Natural killer cell treated with Interleukin-12 subunit alpha and Interleukin-12 subunit beta and Interleukin-15 and Interleukin-18, amount 100 ng/mL, for 72 hours (primary cell): ENCODE measurements at regions not wholly inside any gene's neighbourhood (a gene's known extent, or its start where the extent isn't known, plus 50 kb on each side); places are given as distances from the start of the nearest gene placed in this dataset.

Experiments used
- ATAC-seq, 2 donors: fragments of 150-1000 bp; cut with Tn5 transposase in 1 of 2; sonication (Bioruptor Pico), chemical (Tn5 transposase) in 1 of 2; 2 replicates each; pipeline ENCODE4 v1.10.0; 2021
- DNase-seq: peaks from one replicate; pipeline ENCODE4 v3.0.0; 2022; ENCODE audit warnings: low spot score
- H3K27ac Mint-ChIP-seq, 2 donors: 1 replicate in 1 of 2; 2 replicates in 1 of 2; pipeline ENCODE4 v1.8.0; 2022; ENCODE audit warnings: mixed read lengths in 2 of 2, mild to moderate bottlenecking in 1 of 2, moderate library complexity in 1 of 2
- H3K27me3 Mint-ChIP-seq, 2 donors: 1 replicate in 1 of 2; 2 replicates in 1 of 2; pipeline ENCODE4 v1.8.0; 2022; ENCODE audit warnings: mixed read lengths in 2 of 2
- H3K36me3 Mint-ChIP-seq: one replicate; pipeline ENCODE4 v1.8.0; 2022; ENCODE audit warnings: mixed read lengths
- H3K4me1 Mint-ChIP-seq, 2 donors: 1 replicate in 1 of 2; 2 replicates in 1 of 2; pipeline ENCODE4 v1.8.0; 2022; ENCODE audit warnings: low read depth in 2 of 2, mixed read lengths in 2 of 2, mild to moderate bottlenecking in 1 of 2
- H3K4me3 Mint-ChIP-seq: one replicate; pipeline ENCODE4 v1.8.0; 2022; ENCODE audit warnings: mixed read lengths
- H3K9me3 Mint-ChIP-seq: 2 replicates; pipeline ENCODE4 v1.8.0; 2022; ENCODE audit warnings: mixed read lengths

DNA sequence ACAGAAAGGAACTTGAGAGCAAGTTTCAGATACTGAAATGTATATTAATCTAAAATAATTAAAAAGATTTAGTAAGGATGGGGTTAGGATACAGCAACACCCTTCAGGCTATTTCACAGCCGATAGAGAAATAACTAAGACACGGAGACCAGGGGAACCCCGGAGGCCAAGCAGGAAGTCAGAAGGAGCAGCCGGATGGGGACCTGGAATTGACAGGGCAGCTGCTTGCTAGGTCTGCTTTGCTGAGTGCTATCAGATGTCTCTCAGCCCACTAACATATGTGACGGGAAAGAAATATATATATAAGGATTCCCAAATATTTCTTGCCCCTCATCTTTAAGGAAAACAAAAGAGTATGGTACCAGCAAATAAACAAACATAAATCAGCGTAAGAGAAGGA, 154.1 kb upstream of the CDH5 start:
- ATAC-seq = no peak
- H3K36me3 Mint-ChIP-seq = no peaks in the 10 kb centered on the region
- no peak overlapping the region for H3K27ac Mint-ChIP-seq
- no peak overlapping the region for H3K4me3 Mint-ChIP-seq
- no peaks in the 10 kb centered on the region for H3K4me1 Mint-ChIP-seq
- peaks cover 10 to 25% of the 10 kb centered on the region in 2 donors for H3K27me3 Mint-ChIP-seq
- H3K9me3 Mint-ChIP-seq = no peaks in the 10 kb centered on the region
- DNase-seq = no peak

- no peak overlapping the region for H3K4me3 Mint-ChIP-seq
- no peak for DNase-seq
- H3K9me3 Mint-ChIP-seq = no peaks in the 10 kb centered on the region
- no peak overlapping the region for H3K27ac Mint-ChIP-seq
- H3K4me1 Mint-ChIP-seq = no peaks in the 10 kb centered on the region
- H3K36me3 Mint-ChIP-seq = no peaks in the 10 kb centered on the region
- H3K27me3 Mint-ChIP-seq = peaks cover 7 to 25% of the 10 kb centered on the region in 2 donors
- no peak for ATAC-seq
These were observed 154.8 kb upstream of the CDH5 start for GRCh38 chr16:66211651-66212050.

- Mint-ChIP-seq H3K27me3 (peaks cover 16 to 20% of the 10 kb centered on the region in 2 donors), H3K27ac (no peak overlapping the region), H3K4me1 (no peaks in the 10 kb centered on the region), H3K4me3 (no peak overlapping the region), H3K36me3 (no peaks in the 10 kb centered on the region), H3K9me3 (no peaks in the 10 kb centered on the region)
- DNase-seq = no peak
- no peak for ATAC-seq
These were observed 158.6 kb upstream of the CDH5 start for GRCh38 chr16:66207883-66208265.

DNA sequence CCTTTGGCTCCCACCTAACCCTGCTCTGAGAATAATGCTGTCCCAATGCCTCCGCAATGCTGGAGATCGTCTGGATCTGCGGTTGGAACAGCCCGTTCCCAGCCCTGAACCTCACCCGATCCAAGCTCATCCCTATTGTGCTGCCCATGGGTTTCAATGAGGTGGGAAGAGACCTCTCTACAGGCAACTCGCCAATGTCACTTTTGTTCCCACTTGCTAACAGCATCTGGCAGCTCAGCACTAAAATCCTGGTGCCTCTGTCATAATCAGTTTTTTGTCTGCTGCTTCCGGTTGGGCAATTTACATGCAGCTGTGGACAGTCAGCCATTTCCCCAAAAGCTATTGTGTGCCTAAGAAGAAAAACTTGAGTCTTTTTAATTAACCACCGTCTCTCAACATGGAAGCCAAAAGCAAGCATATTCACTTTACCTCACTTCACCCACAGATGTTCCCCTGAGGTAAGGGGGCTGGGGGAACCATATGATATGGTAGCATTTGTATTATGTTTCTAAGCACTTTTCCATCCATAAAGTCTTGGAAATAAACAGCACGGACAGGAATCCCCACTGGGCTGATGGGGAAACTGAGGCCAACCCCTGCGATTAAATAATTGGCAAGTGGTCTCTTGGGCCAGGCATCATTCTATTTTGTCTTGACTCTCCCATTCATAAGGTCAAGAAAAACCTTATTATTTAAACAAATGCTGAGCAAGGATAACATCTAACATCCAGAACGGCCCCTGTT, 159.2 kb upstream of the CDH5 start:
- Mint-ChIP-seq H3K27ac (no peak overlapping the region), H3K27me3 (peaks cover 16 to 20% of the 10 kb centered on the region in 2 donors), H3K4me3 (no peak overlapping the region), H3K4me1 (no peaks in the 10 kb centered on the region), H3K9me3 (no peaks in the 10 kb centered on the region), H3K36me3 (no peaks in the 10 kb centered on the region)
- ATAC-seq = no peak
- no peak for DNase-seq

- no peak overlapping the region for H3K27ac Mint-ChIP-seq
- no peaks in the 10 kb centered on the region for H3K9me3 Mint-ChIP-seq
- H3K4me3 Mint-ChIP-seq = no peak overlapping the region
- ATAC-seq (no peak), DNase-seq (no peak)
- H3K27me3 Mint-ChIP-seq = peaks cover 16 to 20% of the 10 kb centered on the region in 2 donors
- H3K36me3 Mint-ChIP-seq = no peaks in the 10 kb centered on the region
- no peaks in the 10 kb centered on the region for H3K4me1 Mint-ChIP-seq
These were observed 160.1 kb upstream of the CDH5 start for GRCh38 chr16:66206363-66206762.

- Mint-ChIP-seq H3K4me1 (no peaks in the 10 kb centered on the region), H3K4me3 (no peak overlapping the region), H3K27ac (no peak overlapping the region), H3K9me3 (no peaks in the 10 kb centered on the region), H3K27me3 (peaks cover 16 to 20% of the 10 kb centered on the region in 2 donors), H3K36me3 (no peaks in the 10 kb centered on the region)
- ATAC-seq = no peak
- no peak for DNase-seq
These were observed 160.9 kb upstream of the CDH5 start for GRCh38 chr16:66205287-66206231.

DNA sequence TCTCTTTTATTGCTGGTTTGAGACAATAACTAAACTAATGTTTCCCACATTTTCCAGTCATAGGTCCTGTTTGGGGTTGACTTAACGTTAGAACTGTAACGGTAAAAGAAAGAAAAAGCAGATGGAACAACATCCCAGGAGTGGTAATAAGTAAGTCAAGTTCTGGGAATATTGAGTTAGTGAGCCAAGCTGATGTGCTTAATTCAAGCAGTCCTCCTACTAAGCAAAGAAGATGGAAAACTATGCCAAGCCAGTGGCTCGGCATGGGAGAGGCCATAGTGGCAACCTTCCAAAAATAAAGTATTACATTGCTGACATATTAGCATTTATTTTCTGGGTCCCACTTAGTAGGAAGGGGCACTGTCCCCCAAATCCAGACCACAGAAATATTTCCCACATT, 161.7 kb upstream of the CDH5 start:
- Mint-ChIP-seq H3K4me1 (no peaks in the 10 kb centered on the region), H3K4me3 (no peak overlapping the region), H3K36me3 (no peaks in the 10 kb centered on the region), H3K9me3 (no peaks in the 10 kb centered on the region), H3K27ac (no peak overlapping the region), H3K27me3 (peaks cover 14 to 20% of the 10 kb centered on the region in 2 donors)
- DNase-seq (no peak), ATAC-seq (no peak)

GRCh38 chr16:66203476-66203875, 163.0 kb upstream of the CDH5 start:
- no peak for DNase-seq
- no peaks in the 10 kb centered on the region for H3K36me3 Mint-ChIP-seq
- H3K4me3 Mint-ChIP-seq = no peak overlapping the region
- no peak overlapping the region for H3K27ac Mint-ChIP-seq
- H3K4me1 Mint-ChIP-seq = no peaks in the 10 kb centered on the region
- peaks cover 14 to 20% of the 10 kb centered on the region in 2 donors for H3K27me3 Mint-ChIP-seq
- ATAC-seq = peak in 1 of 2 donors; percentile 45
- H3K9me3 Mint-ChIP-seq = no peaks in the 10 kb centered on the region

DNA sequence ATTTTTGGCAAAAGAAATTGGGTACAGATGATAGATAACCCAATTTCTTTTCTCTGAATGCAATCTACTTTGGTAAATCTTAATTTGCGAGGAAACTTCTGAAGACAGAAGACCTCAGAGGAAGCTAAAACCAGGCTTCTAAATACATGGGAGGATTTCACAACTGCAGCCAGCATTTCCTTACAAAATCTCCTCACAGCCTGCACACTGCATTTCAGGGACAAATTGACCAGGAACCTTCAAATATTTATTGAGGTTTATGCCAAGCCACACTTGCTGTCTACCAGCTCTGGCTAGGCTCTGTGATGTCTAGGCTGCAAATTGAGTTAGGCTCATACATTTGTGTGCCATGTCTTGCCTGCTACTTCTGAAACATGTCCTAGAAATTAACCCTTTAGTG, 167.3 kb upstream of the CDH5 start:
- H3K9me3 Mint-ChIP-seq = no peaks in the 10 kb centered on the region
- no peak overlapping the region for H3K4me3 Mint-ChIP-seq
- ATAC-seq = no peak
- no peak overlapping the region for H3K27ac Mint-ChIP-seq
- H3K4me1 Mint-ChIP-seq = no peaks in the 10 kb centered on the region
- no peak for DNase-seq
- peaks cover under 1 to 2% of the 10 kb centered on the region in 2 donors for H3K27me3 Mint-ChIP-seq
- H3K36me3 Mint-ChIP-seq = no peaks in the 10 kb centered on the region

DNA sequence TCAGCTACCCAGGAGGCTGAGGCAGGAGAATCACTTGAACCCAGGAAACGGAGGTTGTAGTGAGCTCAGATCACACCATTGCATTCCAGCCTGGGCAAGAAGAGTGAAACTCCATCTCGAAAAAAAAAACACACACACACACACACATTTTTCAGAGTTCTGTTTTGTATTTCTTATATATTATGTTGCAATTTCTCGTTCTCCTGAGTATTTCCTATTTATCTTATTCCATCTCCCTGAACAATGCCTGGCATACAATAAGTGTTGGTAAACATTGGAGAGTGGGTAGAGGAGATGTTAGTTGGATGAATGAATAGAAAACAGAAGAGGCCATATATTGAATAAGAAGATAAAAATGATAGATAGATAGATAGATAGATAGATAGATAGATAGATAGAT, 167.8 kb upstream of the CDH5 start:
- Mint-ChIP-seq H3K4me1 (no peaks in the 10 kb centered on the region), H3K27ac (no peak overlapping the region), H3K9me3 (no peaks in the 10 kb centered on the region), H3K27me3 (peaks cover 3 to 5% of the 10 kb centered on the region in 2 donors), H3K36me3 (no peaks in the 10 kb centered on the region), H3K4me3 (no peak overlapping the region)
- ATAC-seq (no peak), DNase-seq (no peak)

- Mint-ChIP-seq H3K27ac (no peak overlapping the region), H3K4me3 (no peak overlapping the region), H3K4me1 (no peaks in the 10 kb centered on the region), H3K27me3 (peaks cover 3 to 9% of the 10 kb centered on the region in 2 donors), H3K36me3 (no peaks in the 10 kb centered on the region), H3K9me3 (no peaks in the 10 kb centered on the region)
- no peak for DNase-seq
- no peak for ATAC-seq
These were observed 168.7 kb upstream of the CDH5 start for GRCh38 chr16:66197668-66198278.

DNA sequence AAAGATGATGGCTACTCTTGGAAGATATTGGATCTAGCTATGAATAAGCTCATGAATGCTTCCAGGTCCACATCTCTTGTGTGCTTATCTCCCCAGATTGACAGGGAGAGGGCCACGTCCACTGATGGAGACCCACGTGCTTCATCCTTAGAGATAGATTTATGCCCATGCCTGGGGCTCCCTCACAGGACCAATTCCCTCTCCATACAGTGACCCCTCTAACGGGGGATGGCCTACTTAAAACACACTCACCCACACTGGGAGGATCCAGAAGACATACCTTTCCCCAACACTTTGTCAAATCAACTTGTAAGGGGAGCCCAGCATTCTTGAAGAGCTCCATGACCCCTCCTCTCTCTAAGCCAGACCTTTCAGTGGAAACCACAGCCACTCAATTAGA, 169.7 kb upstream of the CDH5 start:
- no peaks in the 10 kb centered on the region for H3K4me1 Mint-ChIP-seq
- H3K36me3 Mint-ChIP-seq = no peaks in the 10 kb centered on the region
- H3K27ac Mint-ChIP-seq = no peak overlapping the region
- DNase-seq (no peak), ATAC-seq (no peak)
- H3K4me3 Mint-ChIP-seq = no peak overlapping the region
- H3K27me3 Mint-ChIP-seq = peaks cover 6 to 15% of the 10 kb centered on the region in 2 donors
- no peaks in the 10 kb centered on the region for H3K9me3 Mint-ChIP-seq

DNA sequence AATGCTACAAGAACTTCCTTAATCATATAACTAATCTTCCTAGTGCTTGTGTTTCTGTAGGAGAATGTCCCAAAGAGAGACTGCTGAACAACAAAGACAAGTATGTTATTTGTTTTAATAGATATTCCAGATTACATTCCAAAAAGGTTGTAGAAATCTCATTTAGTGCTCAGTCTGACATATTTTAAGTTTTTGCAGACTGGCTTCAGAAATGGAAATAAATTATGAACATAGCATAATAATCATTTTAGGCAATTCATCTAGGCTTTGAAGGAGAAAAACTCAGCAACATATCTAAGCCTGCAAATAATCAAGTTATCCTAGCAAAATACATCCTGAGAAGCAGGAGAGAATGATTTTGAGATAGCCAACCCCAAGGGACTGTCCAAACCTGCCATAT, 171.6 kb upstream of the CDH5 start:
- H3K4me3 Mint-ChIP-seq = no peak overlapping the region
- H3K27me3 Mint-ChIP-seq = peaks cover 11 to 28% of the 10 kb centered on the region in 2 donors
- no peaks in the 10 kb centered on the region for H3K4me1 Mint-ChIP-seq
- H3K36me3 Mint-ChIP-seq = no peaks in the 10 kb centered on the region
- DNase-seq (no peak), ATAC-seq (no peak)
- H3K9me3 Mint-ChIP-seq = no peaks in the 10 kb centered on the region
- no peak overlapping the region for H3K27ac Mint-ChIP-seq
